ENCODE measurements at regions not wholly inside any gene's neighbourhood (a gene's known extent, or its start where the extent isn't known, plus 50 kb on each side); places are given as distances from the start of the nearest gene placed in this dataset.

GRCh38 chr5:124446120-124446519 is 300.3 kb downstream of the ZNF608 start:
- no peaks in the 10 kb centered on the region for H3K9me3 ChIP-seq (ENCODE audit: control insufficient read depth in 2 of 2, low read length in 2 of 2)
- no peak overlapping the region for H3K9ac ChIP-seq (ENCODE audit: low read depth in 1 of 2, low read length in 2 of 2)
- no peaks in the 10 kb centered on the region for H3K4me1 ChIP-seq (ENCODE audit: control insufficient read depth in 2 of 2, insufficient read depth in 2 of 2, low read length in 2 of 2)
- H3K36me3 ChIP-seq (ENCODE audit: control insufficient read depth in 2 of 2, insufficient read depth in 2 of 2, low read length in 2 of 2) = no peaks in the 10 kb centered on the region
- H3K27ac ChIP-seq (ENCODE audit: low read depth in 2 of 2, low read length in 2 of 2) = no peak overlapping the region
- H3K27me3 ChIP-seq (ENCODE audit: control insufficient read depth in 2 of 2, insufficient read depth in 2 of 2, low read length in 2 of 2) = no peaks in the 10 kb centered on the region
- no peak overlapping the region for H3K4me3 ChIP-seq (ENCODE audit: low read length in 2 of 2)

DNA sequence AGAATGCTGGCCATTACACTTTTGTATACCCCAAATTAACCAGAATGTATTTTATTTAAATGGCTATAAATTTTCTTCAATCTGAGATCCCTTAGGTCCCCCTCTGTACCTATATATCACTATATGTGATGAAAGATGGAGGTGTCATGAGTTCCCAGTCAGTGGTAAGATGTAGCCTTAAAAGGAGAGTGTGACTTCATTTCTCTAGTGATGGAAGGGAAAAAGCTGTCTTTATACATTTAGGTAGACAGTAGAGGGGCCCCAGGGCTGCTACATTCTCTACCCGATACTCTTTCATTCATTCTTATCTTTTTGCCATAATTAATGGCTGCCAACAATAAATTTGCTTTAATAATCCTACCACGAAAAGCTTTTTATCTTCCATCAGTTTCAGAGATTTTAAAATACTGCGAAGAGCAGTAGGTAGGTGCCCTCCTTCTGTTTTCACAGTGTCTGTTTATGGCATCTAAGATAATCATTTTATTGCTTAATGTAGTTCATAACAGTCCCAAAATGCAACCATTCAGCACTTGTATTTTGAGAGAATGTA is 301.3 kb downstream of the ZNF608 start:
- H3K27ac ChIP-seq (ENCODE audit: low read depth in 2 of 2, low read length in 2 of 2) = no peak overlapping the region
- no peaks in the 10 kb centered on the region for H3K27me3 ChIP-seq (ENCODE audit: control insufficient read depth in 2 of 2, insufficient read depth in 2 of 2, low read length in 2 of 2)
- H3K9ac ChIP-seq (ENCODE audit: low read depth in 1 of 2, low read length in 2 of 2) = no peak overlapping the region
- H3K9me3 ChIP-seq (ENCODE audit: control insufficient read depth in 2 of 2, low read length in 2 of 2) = no peaks in the 10 kb centered on the region
- no peaks in the 10 kb centered on the region for H3K4me1 ChIP-seq (ENCODE audit: control insufficient read depth in 2 of 2, insufficient read depth in 2 of 2, low read length in 2 of 2)
- H3K36me3 ChIP-seq (ENCODE audit: control insufficient read depth in 2 of 2, insufficient read depth in 2 of 2, low read length in 2 of 2) = no peaks in the 10 kb centered on the region
- no peak overlapping the region for H3K4me3 ChIP-seq (ENCODE audit: low read length in 2 of 2)

DNA sequence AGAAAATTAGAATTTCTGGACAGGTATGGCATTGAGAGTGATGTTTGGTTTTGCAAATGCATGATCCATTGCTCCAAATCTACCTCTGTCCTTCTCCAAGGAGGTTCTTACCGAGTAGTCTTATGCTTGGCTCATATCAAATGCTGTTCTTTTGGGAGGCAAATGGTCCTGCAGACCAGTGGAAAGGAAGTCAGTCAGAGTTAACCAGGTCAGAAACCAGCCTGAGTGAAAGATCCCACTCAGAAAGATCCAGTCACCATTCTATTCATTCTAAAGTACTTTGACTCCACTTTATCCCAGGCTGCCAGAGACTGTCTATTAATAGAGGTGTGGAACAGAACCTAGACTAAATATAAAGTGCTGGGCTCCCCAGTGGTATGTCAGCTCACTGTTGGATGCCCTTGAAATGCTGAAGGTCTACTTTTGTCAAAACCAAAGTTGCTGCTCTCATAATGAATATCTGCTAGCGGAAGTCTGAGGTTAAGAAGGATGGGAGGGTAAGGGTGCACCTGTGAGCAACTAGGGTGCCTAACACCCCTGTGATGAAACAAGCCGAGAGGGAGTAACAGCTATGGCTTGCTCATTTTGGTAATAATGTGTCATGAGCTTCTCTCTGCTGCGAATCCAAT is 302.2 kb downstream of the ZNF608 start:
- Histone ChIP-seq H3K9ac (ENCODE audit: low read depth in 1 of 2, low read length in 2 of 2) (no peak overlapping the region), H3K9me3 (ENCODE audit: control insufficient read depth in 2 of 2, low read length in 2 of 2) (no peaks in the 10 kb centered on the region), H3K36me3 (ENCODE audit: control insufficient read depth in 2 of 2, insufficient read depth in 2 of 2, low read length in 2 of 2) (no peaks in the 10 kb centered on the region), H3K4me1 (ENCODE audit: control insufficient read depth in 2 of 2, insufficient read depth in 2 of 2, low read length in 2 of 2) (no peaks in the 10 kb centered on the region), H3K4me3 (ENCODE audit: low read length in 2 of 2) (no peak overlapping the region), H3K27ac (ENCODE audit: low read depth in 2 of 2, low read length in 2 of 2) (no peak overlapping the region), H3K27me3 (ENCODE audit: control insufficient read depth in 2 of 2, insufficient read depth in 2 of 2, low read length in 2 of 2) (no peaks in the 10 kb centered on the region)

- Histone ChIP-seq H3K4me3 (ENCODE audit: low read length in 2 of 2) (no peak overlapping the region), H3K27me3 (ENCODE audit: control insufficient read depth in 2 of 2, insufficient read depth in 2 of 2, low read length in 2 of 2) (no peaks in the 10 kb centered on the region)
These were observed 306.0 kb downstream of the ZNF608 start for GRCh38 chr5:124440471-124440870.

GRCh38 chr5:124439609-124440008 is 306.8 kb downstream of the ZNF608 start:
- Histone ChIP-seq H3K36me3 (ENCODE audit: control insufficient read depth in 2 of 2, insufficient read depth in 2 of 2, low read length in 2 of 2) (no peaks in the 10 kb centered on the region), H3K27me3 (ENCODE audit: control insufficient read depth in 2 of 2, insufficient read depth in 2 of 2, low read length in 2 of 2) (no peaks in the 10 kb centered on the region), H3K9me3 (ENCODE audit: control insufficient read depth in 2 of 2, low read length in 2 of 2) (no peaks in the 10 kb centered on the region), H3K4me3 (ENCODE audit: low read length in 2 of 2) (no peak overlapping the region), H3K4me1 (ENCODE audit: control insufficient read depth in 2 of 2, insufficient read depth in 2 of 2, low read length in 2 of 2) (no peaks in the 10 kb centered on the region), H3K9ac (ENCODE audit: low read depth in 1 of 2, low read length in 2 of 2) (no peak overlapping the region), H3K27ac (ENCODE audit: low read depth in 2 of 2, low read length in 2 of 2) (no peak overlapping the region)

More at GRCh38 chr5:124440471-124440870, 306.0 kb downstream of the ZNF608 start:
- Histone ChIP-seq H3K4me1 (ENCODE audit: control insufficient read depth in 2 of 2, insufficient read depth in 2 of 2, low read length in 2 of 2) (no peaks in the 10 kb centered on the region), H3K9me3 (ENCODE audit: control insufficient read depth in 2 of 2, low read length in 2 of 2) (no peaks in the 10 kb centered on the region), H3K27ac (ENCODE audit: low read depth in 2 of 2, low read length in 2 of 2) (no peak overlapping the region), H3K9ac (ENCODE audit: low read depth in 1 of 2, low read length in 2 of 2) (no peak overlapping the region), H3K36me3 (ENCODE audit: control insufficient read depth in 2 of 2, insufficient read depth in 2 of 2, low read length in 2 of 2) (no peaks in the 10 kb centered on the region)

- H3K27me3 ChIP-seq (ENCODE audit: control insufficient read depth in 2 of 2, insufficient read depth in 2 of 2, low read length in 2 of 2) = no peaks in the 10 kb centered on the region
- peaks cover 0 to 3% of the 10 kb centered on the region in 2 donors for H3K9me3 ChIP-seq (ENCODE audit: control insufficient read depth in 2 of 2, low read length in 2 of 2)
- H3K27ac ChIP-seq (ENCODE audit: low read depth in 2 of 2, low read length in 2 of 2) = no peak overlapping the region
- no peak overlapping the region for H3K4me3 ChIP-seq (ENCODE audit: low read length in 2 of 2)
- H3K9ac ChIP-seq (ENCODE audit: low read depth in 1 of 2, low read length in 2 of 2) = no peak overlapping the region
- no peaks in the 10 kb centered on the region for H3K36me3 ChIP-seq (ENCODE audit: control insufficient read depth in 2 of 2, insufficient read depth in 2 of 2, low read length in 2 of 2)
- no peaks in the 10 kb centered on the region for H3K4me1 ChIP-seq (ENCODE audit: control insufficient read depth in 2 of 2, insufficient read depth in 2 of 2, low read length in 2 of 2)
These were observed 307.5 kb downstream of the ZNF608 start for GRCh38 chr5:124438903-124439281.

DNA sequence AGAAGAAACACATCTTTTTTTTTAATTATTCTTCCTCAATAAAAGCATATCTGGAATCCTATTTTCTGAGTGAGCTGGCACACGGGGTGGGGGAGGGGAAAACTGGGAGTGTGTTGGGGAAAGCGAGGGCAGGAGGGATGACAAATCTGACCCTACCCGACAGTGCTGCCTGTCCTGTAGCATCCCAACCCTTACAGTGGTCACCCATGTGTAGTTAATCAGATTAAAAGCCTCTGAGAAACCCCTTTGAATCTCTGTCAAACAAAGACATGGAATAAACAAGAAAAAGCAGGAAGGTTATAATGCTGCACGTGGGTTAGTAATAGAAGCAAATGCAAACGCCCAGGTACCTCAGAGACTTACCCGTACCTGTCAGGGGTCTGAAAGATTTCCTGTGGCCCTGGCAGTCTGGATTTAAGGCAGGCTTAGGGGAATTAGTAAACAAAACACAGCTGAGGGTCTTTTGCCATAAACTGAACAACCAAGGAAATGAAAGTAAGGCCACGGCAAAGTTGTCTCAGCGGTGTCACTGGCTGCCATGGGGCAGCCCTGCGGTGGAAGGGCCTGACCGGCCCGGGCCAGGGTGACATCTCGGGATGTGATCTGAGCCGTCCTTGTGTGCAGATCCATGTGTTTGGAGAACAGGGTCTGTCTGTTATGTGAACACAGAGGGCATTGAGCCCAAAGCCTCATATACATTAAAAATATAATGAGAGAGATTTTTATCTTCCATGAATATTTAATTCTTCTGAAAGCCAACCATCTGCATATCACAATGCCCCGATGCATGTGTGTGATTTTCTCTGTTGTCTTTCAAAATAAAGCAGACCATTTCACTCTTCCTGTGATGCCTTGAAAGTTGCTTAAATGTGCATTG is 308.2 kb downstream of the ZNF608 start:
- H3K9ac ChIP-seq (ENCODE audit: low read depth in 1 of 2, low read length in 2 of 2) = no peak overlapping the region
- no peaks in the 10 kb centered on the region for H3K36me3 ChIP-seq (ENCODE audit: control insufficient read depth in 2 of 2, insufficient read depth in 2 of 2, low read length in 2 of 2)
- H3K4me3 ChIP-seq (ENCODE audit: low read length in 2 of 2) = no peak overlapping the region
- no peaks in the 10 kb centered on the region for H3K4me1 ChIP-seq (ENCODE audit: control insufficient read depth in 2 of 2, insufficient read depth in 2 of 2, low read length in 2 of 2)
- peaks cover 0 to 3% of the 10 kb centered on the region in 2 donors for H3K9me3 ChIP-seq (ENCODE audit: control insufficient read depth in 2 of 2, low read length in 2 of 2)
- no peak overlapping the region for H3K27ac ChIP-seq (ENCODE audit: low read depth in 2 of 2, low read length in 2 of 2)
- no peaks in the 10 kb centered on the region for H3K27me3 ChIP-seq (ENCODE audit: control insufficient read depth in 2 of 2, insufficient read depth in 2 of 2, low read length in 2 of 2)

GRCh38 chr5:124436294-124436693 is 310.1 kb downstream of the ZNF608 start:
- Histone ChIP-seq H3K27ac (ENCODE audit: low read depth in 2 of 2, low read length in 2 of 2) (no peak overlapping the region), H3K4me1 (ENCODE audit: control insufficient read depth in 2 of 2, insufficient read depth in 2 of 2, low read length in 2 of 2) (no peaks in the 10 kb centered on the region), H3K9me3 (ENCODE audit: control insufficient read depth in 2 of 2, low read length in 2 of 2) (peaks cover 0 to 3% of the 10 kb centered on the region in 2 donors), H3K9ac (ENCODE audit: low read depth in 1 of 2, low read length in 2 of 2) (no peak overlapping the region), H3K4me3 (ENCODE audit: low read length in 2 of 2) (no peak overlapping the region), H3K27me3 (ENCODE audit: control insufficient read depth in 2 of 2, insufficient read depth in 2 of 2, low read length in 2 of 2) (no peaks in the 10 kb centered on the region), H3K36me3 (ENCODE audit: control insufficient read depth in 2 of 2, insufficient read depth in 2 of 2, low read length in 2 of 2) (no peaks in the 10 kb centered on the region)

DNA sequence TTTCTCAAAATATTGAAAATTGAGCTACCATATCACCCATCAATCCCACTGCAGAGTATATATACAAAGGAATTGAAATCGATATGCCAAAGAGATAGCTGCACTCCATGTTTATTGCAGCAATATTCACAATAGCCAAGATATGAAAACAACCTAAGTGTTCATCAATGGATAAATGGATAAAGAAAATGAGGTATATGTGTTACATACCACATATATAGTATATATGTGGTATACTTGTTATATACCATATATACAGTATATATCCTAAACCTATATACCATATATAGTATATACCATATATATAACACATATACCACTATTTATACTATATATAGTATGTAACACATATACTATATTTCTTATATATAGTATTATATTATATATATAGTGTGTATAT is 313.3 kb downstream of the ZNF608 start:
- Histone ChIP-seq H3K4me1 (ENCODE audit: control insufficient read depth in 2 of 2, insufficient read depth in 2 of 2, low read length in 2 of 2) (no peaks in the 10 kb centered on the region), H3K4me3 (ENCODE audit: low read length in 2 of 2) (no peak overlapping the region), H3K9ac (ENCODE audit: low read depth in 1 of 2, low read length in 2 of 2) (no peak overlapping the region), H3K36me3 (ENCODE audit: control insufficient read depth in 2 of 2, insufficient read depth in 2 of 2, low read length in 2 of 2) (no peaks in the 10 kb centered on the region), H3K27ac (ENCODE audit: low read depth in 2 of 2, low read length in 2 of 2) (no peak overlapping the region), H3K27me3 (ENCODE audit: control insufficient read depth in 2 of 2, insufficient read depth in 2 of 2, low read length in 2 of 2) (no peaks in the 10 kb centered on the region), H3K9me3 (ENCODE audit: control insufficient read depth in 2 of 2, low read length in 2 of 2) (peaks cover 0 to 3% of the 10 kb centered on the region in 2 donors)

DNA sequence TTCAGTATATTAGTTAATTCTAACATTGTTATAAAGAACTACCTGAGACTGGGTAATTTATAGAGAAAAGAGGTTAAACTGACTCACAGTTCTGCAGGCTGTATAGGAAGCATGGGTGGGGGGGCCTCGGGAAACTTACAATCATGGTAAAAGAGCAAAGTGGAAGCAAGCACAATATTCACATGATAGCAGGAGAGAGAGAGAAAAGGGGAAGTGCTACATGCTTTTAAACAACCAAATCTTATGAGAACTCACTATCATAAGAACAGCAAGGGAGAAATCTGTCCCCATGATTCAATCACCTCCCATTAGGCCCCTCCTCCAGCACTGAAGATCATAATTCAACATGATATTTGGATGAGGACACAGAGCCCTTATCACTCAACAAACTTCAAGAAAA is 324.9 kb downstream of the ZNF608 start:
- Histone ChIP-seq H3K4me1 (ENCODE audit: control insufficient read depth in 2 of 2, insufficient read depth in 2 of 2, low read length in 2 of 2) (no peaks in the 10 kb centered on the region), H3K4me3 (ENCODE audit: low read length in 2 of 2) (no peak overlapping the region), H3K27me3 (ENCODE audit: control insufficient read depth in 2 of 2, insufficient read depth in 2 of 2, low read length in 2 of 2) (no peaks in the 10 kb centered on the region), H3K9me3 (ENCODE audit: control insufficient read depth in 2 of 2, low read length in 2 of 2) (no peaks in the 10 kb centered on the region), H3K27ac (ENCODE audit: low read depth in 2 of 2, low read length in 2 of 2) (no peak overlapping the region), H3K36me3 (ENCODE audit: control insufficient read depth in 2 of 2, insufficient read depth in 2 of 2, low read length in 2 of 2) (no peaks in the 10 kb centered on the region), H3K9ac (ENCODE audit: low read depth in 1 of 2, low read length in 2 of 2) (no peak overlapping the region)

Measured in mucosa of rectum (tissue), 2 donors.